Calu3 (cell line): ENCODE measurements at regions not wholly inside any gene's neighbourhood (a gene's known extent, or its start where the extent isn't known, plus 50 kb on each side); places are given as distances from the start of the nearest gene placed in this dataset.

Experiments used
- BruUV-seq: library from RNA; stranded (reverse); fragments of 400-500 nt; replicated peaks from 2 replicates; lab custom pipeline; 2021; lab: Mats Ljungman, UMichigan
- CTCF ChIA-PET: fragments of 300-600 bp; sonication (Branson Sonifier 250); formaldehyde crosslinking; loops from one replicate; lab custom pipeline; 2022; ENCODE audit warnings: antibody characterized with exemption; lab: Charles Lee
- DNase-seq: peaks from one replicate; pipeline ENCODE4 v3.0.0; 2022
- H3K27ac Mint-ChIP-seq: one replicate; pipeline ENCODE4 v1.8.0; 2022; ENCODE audit warnings: mixed read lengths; ENCODE audit not compliant: unreplicated experiment
- H3K27me3 Mint-ChIP-seq: one replicate; pipeline ENCODE4 v1.8.0; 2022; ENCODE audit warnings: mixed read lengths; ENCODE audit not compliant: unreplicated experiment
- H3K36me3 Mint-ChIP-seq: one replicate; pipeline ENCODE4 v1.8.0; 2022; ENCODE audit warnings: mild to moderate bottlenecking, moderate library complexity, mixed read lengths; ENCODE audit not compliant: insufficient read depth, unreplicated experiment
- H3K4me1 Mint-ChIP-seq: one replicate; pipeline ENCODE4 v1.8.0; 2022; ENCODE audit warnings: mild to moderate bottlenecking, low read depth, mixed read lengths; ENCODE audit not compliant: unreplicated experiment
- H3K4me3 Mint-ChIP-seq: one replicate; pipeline ENCODE4 v1.8.0; 2022; ENCODE audit warnings: mild to moderate bottlenecking, low read depth, moderate library complexity, mixed read lengths; ENCODE audit not compliant: unreplicated experiment
- H3K9me3 Mint-ChIP-seq: one replicate; pipeline ENCODE4 v1.8.0; 2022; ENCODE audit warnings: low read depth, mixed read lengths; ENCODE audit not compliant: unreplicated experiment
- CTCF ChIP-seq: fragments of 200-600 bp; IDR thresholded peaks from one replicate; pipeline ENCODE4 v1.8.0; 2022; ENCODE audit warnings: antibody characterized with exemption; ENCODE audit not compliant: unreplicated experiment
- intact Hi-C: fragments of 100-400 bp; cut with micrococcal nuclease; formaldehyde crosslinking; loops from one replicate; pipeline ENCODE4 v1.10.0; 2022; ENCODE audit not compliant: unreplicated experiment

- peak; percentile 30 for DNase-seq
- CTCF ChIA-PET = interaction anchor here (1.3 kb wide), 1 partner anchor 28 kb away, joined by 3 read pairs; no protein-coding TSS in a partner anchor
- Mint-ChIP-seq H3K27me3 (no peaks in the 10 kb centered on the region), H3K4me1 (peaks cover 34% of the 10 kb centered on the region), H3K36me3 (no peaks in the 10 kb centered on the region), H3K27ac (peak overlapping the region; percentile 51), H3K4me3 (no peak overlapping the region), H3K9me3 (peaks cover 2% of the 10 kb centered on the region)
- intact Hi-C loops = no loop called here
- TF ChIP-seq CTCF = no peak
- no TSS peak for BruUV-seq
These were observed 137.6 kb upstream of the TMTC1 start for GRCh38 chr12:29921307-29921706.

- no peak overlapping the region for H3K27ac Mint-ChIP-seq
- TF ChIP-seq CTCF = no peak
- no peak overlapping the region for H3K4me3 Mint-ChIP-seq
- intact Hi-C loops = no loop called here
- DNase-seq = no peak
- H3K36me3 Mint-ChIP-seq = no peaks in the 10 kb centered on the region
- CTCF ChIA-PET = no interaction called here
- no peaks in the 10 kb centered on the region for H3K4me1 Mint-ChIP-seq
- no TSS peak for BruUV-seq
- peaks cover 6% of the 10 kb centered on the region for H3K9me3 Mint-ChIP-seq
- H3K27me3 Mint-ChIP-seq = peaks cover 22% of the 10 kb centered on the region
These were observed 124.4 kb upstream of the TMTC1 start for GRCh38 chr12:29908157-29908556.

GRCh38 chr12:29907461-29907860 is 123.7 kb upstream of the TMTC1 start:
- no peaks in the 10 kb centered on the region for H3K4me1 Mint-ChIP-seq
- H3K36me3 Mint-ChIP-seq = no peaks in the 10 kb centered on the region
- no peak overlapping the region for H3K4me3 Mint-ChIP-seq
- no peak for TF ChIP-seq CTCF
- H3K27ac Mint-ChIP-seq = no peak overlapping the region
- CTCF ChIA-PET = no interaction called here
- intact Hi-C loops = no loop called here
- no TSS peak for BruUV-seq
- H3K9me3 Mint-ChIP-seq = peaks cover 6% of the 10 kb centered on the region
- no peak for DNase-seq
- peaks cover 20% of the 10 kb centered on the region for H3K27me3 Mint-ChIP-seq

- Mint-ChIP-seq H3K9me3 (no peaks in the 10 kb centered on the region), H3K36me3 (no peaks in the 10 kb centered on the region), H3K27me3 (no peaks in the 10 kb centered on the region), H3K27ac (no peak overlapping the region), H3K4me1 (no peaks in the 10 kb centered on the region), H3K4me3 (no peak overlapping the region)
- CTCF ChIA-PET = no interaction called here
- no TSS peak for BruUV-seq
- intact Hi-C loops = no loop called here
- no peak for TF ChIP-seq CTCF
- DNase-seq = no peak
These were observed 118.3 kb upstream of the TMTC1 start for GRCh38 chr12:29902043-29902442.
